IMR-90 (cell line): ENCODE measurements at regions not wholly inside any gene's neighbourhood (a gene's known extent, or its start where the extent isn't known, plus 50 kb on each side); places are given as distances from the start of the nearest gene placed in this dataset.

Experiments used
- BHLHE40 ChIP-seq: fragments of 150-350 bp; IDR thresholded peaks from 2 replicates; pipeline ENCODE4 v1.6.1; 2016; ENCODE audit warnings: mild to moderate bottlenecking, low read depth, low read length
- FOS ChIP-seq: fragments of 150-350 bp; IDR thresholded peaks from 2 replicates; pipeline ENCODE4 v1.6.1; 2016; ENCODE audit warnings: low read depth, low read length
- TF ChIP-seq, protein P1 (sequence below): conservative IDR thresholded peaks from 2 replicates; pipeline ENCODE4 v1.5.1; 2012; ENCODE audit warnings: mild to moderate bottlenecking, low read depth, low read length, improper control_type of control experiment

GRCh38 chr21:20741445-20741844 lies 256.8 kb upstream of the NCAM2 start:
- TF ChIP-seq, protein P1, sequence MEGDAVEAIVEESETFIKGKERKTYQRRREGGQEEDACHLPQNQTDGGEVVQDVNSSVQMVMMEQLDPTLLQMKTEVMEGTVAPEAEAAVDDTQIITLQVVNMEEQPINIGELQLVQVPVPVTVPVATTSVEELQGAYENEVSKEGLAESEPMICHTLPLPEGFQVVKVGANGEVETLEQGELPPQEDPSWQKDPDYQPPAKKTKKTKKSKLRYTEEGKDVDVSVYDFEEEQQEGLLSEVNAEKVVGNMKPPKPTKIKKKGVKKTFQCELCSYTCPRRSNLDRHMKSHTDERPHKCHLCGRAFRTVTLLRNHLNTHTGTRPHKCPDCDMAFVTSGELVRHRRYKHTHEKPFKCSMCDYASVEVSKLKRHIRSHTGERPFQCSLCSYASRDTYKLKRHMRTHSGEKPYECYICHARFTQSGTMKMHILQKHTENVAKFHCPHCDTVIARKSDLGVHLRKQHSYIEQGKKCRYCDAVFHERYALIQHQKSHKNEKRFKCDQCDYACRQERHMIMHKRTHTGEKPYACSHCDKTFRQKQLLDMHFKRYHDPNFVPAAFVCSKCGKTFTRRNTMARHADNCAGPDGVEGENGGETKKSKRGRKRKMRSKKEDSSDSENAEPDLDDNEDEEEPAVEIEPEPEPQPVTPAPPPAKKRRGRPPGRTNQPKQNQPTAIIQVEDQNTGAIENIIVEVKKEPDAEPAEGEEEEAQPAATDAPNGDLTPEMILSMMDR: no peak
- TF ChIP-seq FOS (no peak), BHLHE40 (no peak)
